AG04449 (cell line): ENCODE measurements at regions not wholly inside any gene's neighbourhood (a gene's known extent, or its start where the extent isn't known, plus 50 kb on each side); places are given as distances from the start of the nearest gene placed in this dataset.

ENCODE experiments used
- CTCF ChIA-PET: fragments of 350-600 bp; formaldehyde crosslinking; extraction: SDS; loops from one replicate; lab custom pipeline; 2021; ENCODE audit warnings: antibody characterized with exemption; lab: Yijun Ruan, JAX
- POLR2A ChIA-PET: fragments of 400-600, 350-600 bp; formaldehyde crosslinking; extraction: SDS; loops from one replicate; lab custom pipeline; 2020; ENCODE audit warnings: antibody characterized with exemption, inconsistent platforms; lab: Yijun Ruan, JAX
- DNase-seq: peaks from one replicate; pipeline ENCODE4 v3.0.0-alpha.2; 2010; ENCODE audit warnings: low read depth, low spot score
- H3K4me3 ChIP-seq: 2 replicates; pipeline ENCODE4 v1.5.1; 2011; ENCODE audit warnings: low read depth, mild to moderate bottlenecking, control low read depth, low read length
- CTCF ChIP-seq: IDR thresholded peaks from one replicate; pipeline ENCODE4 v1.5.1; 2011; ENCODE audit warnings: mild to moderate bottlenecking, moderate library complexity, low read length, control low read depth, inconsistent platforms; ENCODE audit not compliant: insufficient read depth; ENCODE audit errors: missing control alignments

GRCh38 chr12:92197815-92198214, 52.2 kb upstream of the BTG1 start:
- ChIA-PET CTCF (no interaction called here), POLR2A (interaction anchor here (1.4 kb wide), 1 partner anchor 52 kb away, joined by 4 read pairs; the partner anchor contains the start of gene BTG1)
- H3K4me3 ChIP-seq: no peak overlapping the region
- no peak for TF ChIP-seq CTCF
- DNase-seq: no peak

GRCh38 chr12:92196368-92196767, 50.7 kb upstream of the BTG1 start:
- H3K4me3 ChIP-seq: no peak overlapping the region
- CTCF ChIA-PET: no interaction called here
- no peak for TF ChIP-seq CTCF
- POLR2A ChIA-PET: no interaction called here
- DNase-seq: no peak
